Endothelial cell of umbilical vein (primary cell): ENCODE measurements at regions not wholly inside any gene's neighbourhood (a gene's known extent, or its start where the extent isn't known, plus 50 kb on each side); places are given as distances from the start of the nearest gene placed in this dataset.

Experiments
- BruUV-seq: library from RNA; stranded (reverse); fragments of 400-500 nt; replicated peaks from 2 replicates; lab custom pipeline; 2021; lab: Mats Ljungman, UMichigan
- CTCF ChIA-PET: fragments of 300-600, 350-600 bp; sonication (Branson Sonifier 250); formaldehyde crosslinking; loops from one replicate; lab custom pipeline; 2021; ENCODE audit warnings: antibody characterized with exemption, inconsistent platforms; lab: Charles Lee
- POLR2A ChIA-PET: fragments of 300-600, 350-600 bp; sonication (Branson Sonifier 250); formaldehyde crosslinking; loops from one replicate; lab custom pipeline; 2021; ENCODE audit warnings: antibody characterized with exemption, inconsistent platforms; lab: Charles Lee
- DNase-seq: peaks from one replicate; pipeline ENCODE4 v3.0.0-alpha.2; 2011; ENCODE audit warnings: low read depth, low spot score
- FAIRE-seq: peaks from 2 replicates; lab custom pipeline; 2011; peaks lifted over from hg19 to GRCh38; lab: Jason Lieb, UNC
- H2AFZ ChIP-seq: 2 replicates; pipeline ENCODE4 v1.6.0; 2012; ENCODE audit warnings: low read depth, low read length, control low read depth, inconsistent platforms
- H3K27ac ChIP-seq: 2 replicates; pipeline ENCODE4 v1.5.1; 2011; ENCODE audit warnings: low read depth, mild to moderate bottlenecking, control low read depth, low read length, moderate library complexity; ENCODE audit not compliant: insufficient read depth
- H3K27me3 ChIP-seq, 2 experiments: 2 replicates each; pipeline versions ENCODE4 v1.6.0 to v1.6.1; 2011; ENCODE audit warnings: low read length in 2 of 2, mixed read lengths in 1 of 2; ENCODE audit not compliant: control insufficient read depth in 2 of 2, insufficient read depth in 2 of 2
- H3K36me3 ChIP-seq, 2 experiments: 2 replicates in 1 of 2; 3 replicates in 1 of 2; pipeline ENCODE4 v1.5.1; 2011; ENCODE audit warnings: low read length in 2 of 2, mild to moderate bottlenecking in 1 of 2, moderate library complexity in 1 of 2; ENCODE audit not compliant: control insufficient read depth in 2 of 2, insufficient read depth in 2 of 2; ENCODE audit errors: extremely low read depth in 1 of 2
- H3K4me1 ChIP-seq: 3 replicates; pipeline ENCODE4 v1.5.1; 2011; ENCODE audit warnings: mild to moderate bottlenecking, low read length; ENCODE audit not compliant: control insufficient read depth, insufficient read depth; ENCODE audit errors: extremely low read depth
- H3K4me2 ChIP-seq: 2 replicates; pipeline ENCODE4 v1.6.1; 2011; ENCODE audit warnings: low read length, control low read depth, mixed read lengths; ENCODE audit not compliant: insufficient read depth
- H3K4me3 ChIP-seq, 3 experiments: fragments of 200-600 bp in 1 of 3; sonication (generic), shearing (Covaris generic) in 1 of 3; replicated peaks in 1 of 3; 2 replicates each; pipeline ENCODE4 v1.5.1; 2011 to 2016; ENCODE audit warnings: control low read depth in 3 of 3, low read length in 3 of 3, mild to moderate bottlenecking in 2 of 3, inconsistent platforms in 1 of 3, low read depth in 1 of 3, moderate library complexity in 1 of 3; ENCODE audit not compliant: insufficient read depth in 1 of 3
- H3K79me2 ChIP-seq: 2 replicates; pipeline ENCODE4 v1.6.0; 2012; ENCODE audit warnings: low read length, inconsistent platforms; ENCODE audit not compliant: control insufficient read depth, insufficient read depth
- H3K9ac ChIP-seq: replicated peaks from 2 replicates; pipeline ENCODE3; 2011; ENCODE audit warnings: low read length, control low read depth; ENCODE audit not compliant: insufficient read depth; ENCODE audit errors: extremely low read depth
- H3K9me1 ChIP-seq: replicated peaks from 3 replicates; pipeline ENCODE4 v1.6.0; 2011; ENCODE audit warnings: mild to moderate bottlenecking, low read length; ENCODE audit not compliant: control insufficient read depth, insufficient read depth; ENCODE audit errors: extremely low read depth
- H3K9me3 ChIP-seq: replicated peaks from 2 replicates; pipeline ENCODE4 v1.5.1; 2012; ENCODE audit warnings: low read length, inconsistent platforms; ENCODE audit not compliant: control insufficient read depth, insufficient read depth
- H4K20me1 ChIP-seq: replicated peaks from 2 replicates; pipeline ENCODE3; 2011; ENCODE audit warnings: mild to moderate bottlenecking, low read length; ENCODE audit not compliant: control insufficient read depth, insufficient read depth; ENCODE audit errors: extremely low read depth
- EZH2 ChIP-seq: IDR thresholded peaks from 2 replicates; pipeline ENCODE4 v1.6.1; 2012; ENCODE audit warnings: borderline replicate concordance, low read depth, mild to moderate bottlenecking, moderate library complexity, low read length, inconsistent platforms; ENCODE audit not compliant: severe bottlenecking
- FOS ChIP-seq: IDR thresholded peaks from 2 replicates; pipeline ENCODE4 v1.6.1; 2011; ENCODE audit warnings: mild to moderate bottlenecking, low read length, moderate library complexity, borderline replicate concordance; ENCODE audit not compliant: insufficient read depth
- GATA2 ChIP-seq: IDR thresholded peaks from 2 replicates; pipeline ENCODE4 v1.7.0; 2011; ENCODE audit warnings: low read depth, mild to moderate bottlenecking, moderate library complexity, mixed read lengths, low read length; ENCODE audit not compliant: insufficient read length, insufficient read depth
- JUN ChIP-seq: IDR thresholded peaks from 2 replicates; pipeline ENCODE4 v1.6.1; 2011; ENCODE audit warnings: borderline replicate concordance, low read depth; ENCODE audit not compliant: insufficient read length, insufficient read depth
- MAX ChIP-seq: IDR thresholded peaks from 2 replicates; pipeline ENCODE4 v1.6.1; 2011; ENCODE audit not compliant: insufficient read depth, insufficient read length
- MYC ChIP-seq: IDR thresholded peaks from one replicate; pipeline ENCODE4 v1.6.1; 2011; ENCODE audit warnings: mild to moderate bottlenecking, low read depth, low read length
- POLR2A ChIP-seq: IDR thresholded peaks from 2 replicates; pipeline ENCODE4 v1.6.1; 2012; ENCODE audit warnings: low read depth, mild to moderate bottlenecking, control low read depth, low read length
- POLR2AphosphoS5 ChIP-seq: IDR thresholded peaks from 2 replicates; pipeline ENCODE4 v1.6.1; 2012; ENCODE audit warnings: low read depth, mild to moderate bottlenecking, control low read depth, low read length, moderate library complexity; ENCODE audit not compliant: insufficient read depth
- dilution Hi-C: fragments of 300-500 bp; cut with MboI; formaldehyde crosslinking; loops from one replicate; pipeline ENCODE4 v1.15.0; 2019; ENCODE audit warnings: low sequenced_read_pairs; ENCODE audit not compliant: extremely low pct_ligation_motif_present
- intact Hi-C: fragments of 100-400 bp; cut with micrococcal nuclease; formaldehyde crosslinking; loops from one replicate; pipeline ENCODE4 v1.10.0; 2022
- TF ChIP-seq, protein P1 (sequence below), 2 donors: IDR thresholded peaks; 1 replicate in 1 of 2; 2 replicates in 1 of 2; pipeline ENCODE4 v1.5.1; 2011; ENCODE audit warnings: low read length in 2 of 2, mild to moderate bottlenecking in 2 of 2, moderate library complexity in 2 of 2, control low read depth in 1 of 2, inconsistent platforms in 1 of 2, low read depth in 1 of 2; ENCODE audit not compliant: insufficient read depth in 1 of 2; ENCODE audit errors: extremely low read depth in 1 of 2

DNA sequence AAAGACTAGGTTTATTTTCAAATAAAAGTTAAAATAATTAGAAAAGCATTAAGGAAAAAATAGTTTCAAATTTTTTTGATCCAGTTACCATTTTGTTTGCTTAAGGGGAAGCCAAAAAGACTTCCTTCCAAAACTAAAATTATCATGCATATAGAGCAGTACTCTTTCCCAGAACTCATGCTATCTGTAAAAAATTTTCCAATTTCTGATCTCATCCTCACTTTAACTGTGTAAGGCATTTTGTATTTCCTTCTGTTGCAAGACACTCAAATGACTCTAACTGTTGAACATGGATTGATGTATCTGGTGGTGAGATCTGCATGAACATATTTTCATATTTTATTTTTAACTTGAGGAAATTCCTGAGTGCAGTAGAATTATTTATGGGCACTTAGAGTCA lies 150.1 kb downstream of the ADAM29 start:
- Histone ChIP-seq H3K9me3 (peaks cover 1% of the 10 kb centered on the region), H2AFZ (no peak overlapping the region), H3K9ac (no peak overlapping the region), H4K20me1 (no peaks in the 10 kb centered on the region), H3K79me2 (no peaks in the 10 kb centered on the region), H3K4me3 (no peak overlapping the region), H3K4me1 (no peaks in the 10 kb centered on the region), H3K4me2 (no peak overlapping the region), H3K27me3 (no peaks in the 10 kb centered on the region), H3K36me3 (no peaks in the 10 kb centered on the region), H3K27ac (no peak overlapping the region), H3K9me1 (no peaks in the 10 kb centered on the region)
- no TSS peak for BruUV-seq
- intact Hi-C loops (no loop called here), dilution Hi-C loops (no loop called here)
- ChIA-PET CTCF (no interaction called here), POLR2A (no interaction called here)
- DNase-seq, result no peak
- no peak for TF ChIP-seq JUN
- FAIRE-seq, result no peak

DNA sequence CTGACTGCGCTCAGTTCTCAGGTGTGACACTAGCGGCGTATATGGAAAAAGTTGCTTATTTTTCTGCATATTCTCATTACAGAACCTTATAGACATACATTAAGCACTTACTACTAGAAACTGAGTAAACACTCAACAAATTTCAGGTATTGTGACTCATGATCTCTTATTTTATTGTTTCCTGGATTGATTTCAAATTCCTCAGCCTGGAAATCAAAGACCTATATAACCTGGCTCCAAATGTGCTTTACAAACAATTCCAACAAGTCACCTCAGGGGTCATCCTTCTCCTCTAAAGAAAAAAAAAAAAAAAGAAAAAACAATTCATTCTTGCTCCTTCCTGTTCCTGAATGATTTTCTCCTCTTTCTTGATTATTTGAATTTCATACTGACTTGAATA lies 152.3 kb downstream of the ADAM29 start:
- H3K4me1 ChIP-seq, result no peaks in the 10 kb centered on the region
- H3K9me1 ChIP-seq, result no peaks in the 10 kb centered on the region
- no TSS peak for BruUV-seq
- H3K4me2 ChIP-seq, result no peak overlapping the region
- no peaks in the 10 kb centered on the region for H3K79me2 ChIP-seq
- dilution Hi-C loops (no loop called here), intact Hi-C loops (no loop called here)
- peaks cover 1% of the 10 kb centered on the region for H3K9me3 ChIP-seq
- H3K36me3 ChIP-seq, result no peaks in the 10 kb centered on the region
- no peaks in the 10 kb centered on the region for H4K20me1 ChIP-seq
- no peaks in the 10 kb centered on the region for H3K27me3 ChIP-seq
- TF ChIP-seq FOS, result no peak
- TF ChIP-seq EZH2, result no peak
- TF ChIP-seq POLR2A, result no peak
- no peak for TF ChIP-seq GATA2
- no peak for TF ChIP-seq MAX
- TF ChIP-seq JUN, result no peak
- TF ChIP-seq POLR2AphosphoS5, result no peak
- no peak for TF ChIP-seq MYC
- TF ChIP-seq, protein P1, sequence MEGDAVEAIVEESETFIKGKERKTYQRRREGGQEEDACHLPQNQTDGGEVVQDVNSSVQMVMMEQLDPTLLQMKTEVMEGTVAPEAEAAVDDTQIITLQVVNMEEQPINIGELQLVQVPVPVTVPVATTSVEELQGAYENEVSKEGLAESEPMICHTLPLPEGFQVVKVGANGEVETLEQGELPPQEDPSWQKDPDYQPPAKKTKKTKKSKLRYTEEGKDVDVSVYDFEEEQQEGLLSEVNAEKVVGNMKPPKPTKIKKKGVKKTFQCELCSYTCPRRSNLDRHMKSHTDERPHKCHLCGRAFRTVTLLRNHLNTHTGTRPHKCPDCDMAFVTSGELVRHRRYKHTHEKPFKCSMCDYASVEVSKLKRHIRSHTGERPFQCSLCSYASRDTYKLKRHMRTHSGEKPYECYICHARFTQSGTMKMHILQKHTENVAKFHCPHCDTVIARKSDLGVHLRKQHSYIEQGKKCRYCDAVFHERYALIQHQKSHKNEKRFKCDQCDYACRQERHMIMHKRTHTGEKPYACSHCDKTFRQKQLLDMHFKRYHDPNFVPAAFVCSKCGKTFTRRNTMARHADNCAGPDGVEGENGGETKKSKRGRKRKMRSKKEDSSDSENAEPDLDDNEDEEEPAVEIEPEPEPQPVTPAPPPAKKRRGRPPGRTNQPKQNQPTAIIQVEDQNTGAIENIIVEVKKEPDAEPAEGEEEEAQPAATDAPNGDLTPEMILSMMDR (IDR thresholded peaks at IDR 0.05; ENCODE audit: extremely low read depth in 1 of 2, insufficient read depth in 1 of 2, low read depth in 1 of 2, low read length in 2 of 2), result no peak
- no peak overlapping the region for H3K9ac ChIP-seq
- no peak overlapping the region for H3K27ac ChIP-seq
- H2AFZ ChIP-seq, result no peak overlapping the region
- no peak overlapping the region for H3K4me3 ChIP-seq
- ChIA-PET POLR2A (no interaction called here), CTCF (no interaction called here)
- FAIRE-seq (no peak), DNase-seq (no peak)
